Stimulated activated CD4-positive, alpha-beta T cell treated with anti-CD3 and anti-CD28 coated beads, Interleukin-4, amount 100 ng/mL, for 24 hours (primary cell): ENCODE measurements at regions not wholly inside any gene's neighbourhood (a gene's known extent, or its start where the extent isn't known, plus 50 kb on each side); places are given as distances from the start of the nearest gene placed in this dataset.
A peak's percentile ranks its signal among the peaks of the same experiment; 100 is the strongest.
"Not testable (repeated sequence)": the region's sequence is repeated elsewhere in the genome, so short reads cannot be mapped to it uniquely, and the experiment has no call there.

ENCODE experiments used
- DNase-seq: peaks from one replicate; pipeline ENCODE4 v3.0.0-alpha.2; 2020

DNA sequence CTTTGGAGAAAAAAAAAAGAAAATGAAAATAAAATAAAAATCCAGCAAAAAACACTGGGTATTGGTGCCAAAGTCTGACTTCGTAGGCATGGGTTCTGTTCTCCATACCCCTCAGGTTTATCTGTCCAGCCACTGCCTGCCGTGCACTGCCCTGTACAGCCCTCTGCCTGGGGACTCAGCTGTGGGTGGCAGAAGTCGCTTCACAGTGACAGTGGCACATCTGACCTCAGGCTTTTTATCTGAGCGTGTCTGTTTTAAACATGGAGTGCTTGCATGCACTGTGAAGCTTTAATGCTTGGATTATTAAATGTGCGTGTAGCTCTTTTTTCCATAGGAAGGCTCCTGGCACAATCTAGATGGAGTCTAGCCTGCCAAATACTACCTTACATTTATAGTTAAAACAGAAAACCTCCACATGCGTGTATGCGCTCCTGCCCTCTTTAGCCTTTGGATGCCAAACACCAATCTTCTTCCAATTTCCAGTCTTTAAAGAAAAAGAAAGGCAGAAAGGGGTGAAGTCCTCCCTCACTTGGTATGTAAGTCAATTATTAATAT lies 375.5 kb downstream of the UTRN start:
- DNase-seq, result no peak

DNA sequence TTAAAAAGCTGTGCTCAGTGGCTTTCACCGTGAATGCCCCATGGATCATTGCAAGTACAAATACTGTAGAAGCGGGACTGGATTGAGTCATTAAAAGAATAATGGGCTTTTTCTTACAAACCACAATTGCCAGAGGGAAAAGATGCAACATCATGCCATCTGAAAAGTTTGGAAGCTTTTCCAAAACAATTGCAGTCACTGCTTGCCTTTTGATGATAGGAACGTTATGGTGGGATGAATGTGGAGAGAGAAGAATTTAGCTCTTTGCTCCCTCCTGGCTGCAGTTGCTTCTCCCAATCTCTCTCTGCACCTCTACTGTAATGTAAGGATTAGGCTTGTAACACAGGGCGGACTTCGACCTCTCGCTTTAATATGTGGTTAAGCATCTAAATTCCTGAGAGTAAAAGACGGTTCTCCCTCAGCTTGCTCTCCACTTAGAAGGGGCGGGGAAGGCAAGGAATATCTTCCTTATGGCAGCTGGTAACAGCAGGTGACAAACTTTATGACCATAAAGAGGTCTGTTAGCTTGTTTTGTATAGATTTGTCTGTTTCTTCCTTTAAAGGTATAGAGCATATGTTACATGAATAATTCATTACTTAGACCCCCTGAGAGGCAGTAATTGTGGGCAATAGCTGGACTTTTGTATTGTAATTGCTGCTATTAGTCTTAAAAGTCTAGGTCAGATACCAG lies 376.1 kb downstream of the UTRN start:
- DNase-seq, result no peak

DNA sequence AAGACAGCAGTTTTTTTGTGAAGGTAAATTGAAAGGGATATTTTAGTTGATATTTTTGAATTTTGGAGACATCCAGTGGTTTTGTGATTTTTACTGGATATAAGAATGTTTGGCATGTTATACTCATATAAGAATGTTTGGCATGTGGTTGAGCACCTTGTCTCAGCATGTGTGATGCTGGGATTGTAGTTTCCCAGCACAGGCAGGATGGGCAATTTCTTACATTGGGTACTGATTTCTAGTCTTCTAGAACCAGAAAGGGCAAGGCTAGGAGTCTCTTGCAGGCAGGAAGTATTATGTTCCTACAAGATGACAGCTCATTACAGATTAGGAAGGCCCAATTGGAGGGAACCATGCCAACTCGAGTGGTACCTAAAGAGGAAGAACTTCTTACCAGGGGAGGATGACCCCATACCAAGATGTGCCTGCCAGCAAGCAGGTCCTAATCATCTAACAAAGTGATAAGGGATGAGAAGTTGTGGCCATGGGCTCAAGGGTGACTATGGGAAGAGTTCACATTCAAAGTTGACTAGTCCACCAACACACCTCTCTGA lies 377.8 kb downstream of the UTRN start:
- no peak for DNase-seq

DNA sequence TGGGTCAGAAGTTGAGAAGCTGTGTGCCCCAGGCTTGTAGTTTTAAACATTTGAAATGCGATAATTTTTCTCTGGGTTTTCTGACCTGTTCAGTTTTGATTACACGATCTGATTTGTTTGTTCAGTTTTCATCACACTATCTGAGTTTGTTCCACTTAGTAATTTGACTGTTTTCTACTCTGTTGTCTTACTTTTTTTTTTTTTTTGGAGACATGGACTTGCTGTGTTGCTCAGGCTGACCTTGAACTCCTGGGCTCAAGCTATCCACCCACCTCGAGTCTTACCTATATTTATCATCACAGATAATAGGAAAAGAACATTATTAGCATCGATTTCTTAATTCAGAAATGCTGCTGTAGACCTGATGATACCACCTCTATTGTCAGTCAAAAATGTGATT lies 379.1 kb downstream of the UTRN start:
- DNase-seq, result no peak

DNA sequence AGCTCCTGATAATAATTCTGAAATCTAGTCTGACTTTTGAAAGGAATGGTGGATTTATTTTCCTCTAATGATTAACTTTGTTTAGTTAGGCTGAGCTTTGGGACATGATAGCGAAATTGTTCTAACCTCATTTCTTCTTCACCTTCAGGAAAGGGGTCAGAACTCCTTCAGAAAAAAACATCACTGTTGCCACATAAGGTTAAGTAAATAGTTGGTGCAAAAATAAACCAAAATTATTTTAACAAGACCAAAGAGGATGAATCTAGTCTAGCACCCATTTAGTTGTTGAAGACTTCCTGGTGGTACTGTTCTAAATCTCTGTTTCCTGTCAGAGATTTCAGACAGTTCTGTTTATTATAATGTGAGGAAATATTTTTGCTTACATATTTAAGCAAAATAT lies 379.8 kb downstream of the UTRN start:
- no peak for DNase-seq

DNA sequence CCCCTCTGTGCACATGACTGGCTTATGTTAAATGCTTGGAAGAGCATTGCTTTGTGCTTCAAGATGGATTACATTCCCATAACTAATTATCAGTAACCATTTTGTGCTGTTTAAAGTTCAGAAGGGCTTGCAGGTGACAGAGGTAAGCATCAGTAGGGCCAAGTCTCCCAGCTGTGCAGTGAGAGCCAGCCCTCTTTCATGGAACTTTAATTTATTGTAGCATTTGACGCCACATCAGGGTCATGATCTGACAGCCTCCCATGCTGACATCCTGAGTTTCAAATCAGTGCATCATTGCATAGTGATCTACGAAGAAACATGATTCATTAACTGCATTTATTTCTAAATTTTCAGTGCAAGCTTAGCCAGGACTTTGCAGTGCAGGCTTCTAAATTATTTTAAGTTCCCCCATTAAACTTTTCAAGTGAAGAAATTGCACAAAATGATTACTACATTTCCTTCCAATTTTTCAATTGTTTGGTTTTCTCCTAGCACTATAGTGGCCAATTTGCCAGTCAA lies 380.9 kb downstream of the UTRN start:
- DNase-seq, result no peak

DNA sequence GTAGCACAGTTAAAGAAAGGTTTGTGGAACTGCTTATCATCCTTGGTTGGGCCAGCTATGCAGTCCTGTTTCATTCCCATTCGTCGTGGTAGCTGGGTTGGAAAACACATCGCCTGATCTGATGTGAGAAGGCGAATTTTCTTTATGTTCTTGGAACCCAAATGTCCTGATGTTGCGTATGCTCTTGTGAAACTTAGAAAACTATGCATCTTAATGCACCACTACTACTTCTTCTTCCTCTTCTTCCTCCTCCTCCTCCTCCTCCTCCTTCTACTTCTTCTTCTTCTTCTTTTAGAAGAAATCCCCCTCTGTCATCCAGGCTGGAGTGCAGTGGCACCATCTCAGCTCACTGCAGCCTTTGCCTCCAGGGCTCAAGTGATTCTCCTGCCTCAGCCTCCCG lies 381.6 kb downstream of the UTRN start:
- no peak for DNase-seq

DNA sequence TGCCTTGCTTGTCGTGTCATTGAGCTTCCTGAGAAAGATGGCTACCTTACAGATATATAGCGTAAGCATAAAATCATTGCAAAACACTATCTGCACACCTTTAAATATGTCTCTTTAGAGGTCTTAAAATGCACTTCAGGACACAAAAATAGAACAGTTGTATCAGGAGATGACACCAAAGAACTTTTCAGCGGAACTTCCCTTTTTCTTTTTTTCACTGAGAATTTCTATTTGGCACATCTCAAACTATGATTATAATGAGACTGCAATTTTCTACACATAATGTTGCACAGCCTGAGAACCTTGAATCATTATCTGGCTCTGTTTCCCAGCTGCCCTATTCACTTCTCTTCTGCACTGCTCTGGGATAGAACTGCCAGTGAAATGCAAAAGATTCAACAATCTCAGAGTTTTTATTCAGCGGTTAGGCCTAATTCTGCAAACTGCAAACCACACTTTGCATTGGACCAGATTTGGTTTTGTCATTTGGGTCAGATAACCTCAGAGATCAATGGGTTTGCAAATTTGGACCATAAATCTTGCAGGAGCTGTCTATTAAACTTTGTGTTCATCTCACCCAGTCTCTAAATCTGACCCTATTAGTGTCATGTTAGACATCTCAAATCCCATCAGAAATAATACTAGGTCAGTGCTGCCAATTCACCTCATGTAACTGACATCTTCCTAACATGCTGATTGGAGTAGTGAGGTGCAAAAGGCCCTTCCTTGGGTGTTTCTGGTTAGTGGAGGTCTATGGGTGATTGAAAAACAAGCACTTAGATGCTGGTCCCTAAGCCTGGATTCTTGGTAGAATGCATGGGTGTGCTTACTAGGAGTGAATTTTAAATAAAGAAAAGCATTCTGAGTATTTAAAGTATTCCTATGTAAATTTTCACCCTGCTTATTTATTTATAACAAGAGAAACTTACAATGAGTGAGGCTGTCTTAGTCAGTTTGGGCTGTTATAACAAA lies 382.7 kb downstream of the UTRN start:
- no peak for DNase-seq

DNA sequence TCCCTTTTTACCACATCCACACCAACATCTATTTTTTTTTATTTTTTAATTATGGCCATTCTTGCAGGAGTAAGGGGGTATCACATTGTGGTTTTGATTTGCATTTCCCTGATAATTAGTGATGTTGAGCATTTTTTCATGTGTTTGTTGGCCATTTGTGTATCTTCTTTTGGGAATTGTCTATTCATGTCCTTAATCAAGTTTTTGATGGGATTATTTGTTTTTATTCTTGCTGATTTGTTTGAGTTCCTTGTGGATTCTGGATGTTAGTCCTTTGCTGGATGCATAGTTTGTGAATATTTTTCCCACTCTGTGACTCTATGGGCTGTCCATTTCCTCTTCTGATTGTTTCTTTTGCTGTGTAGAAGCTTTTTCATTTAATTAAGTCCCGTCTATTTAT lies 385.1 kb downstream of the UTRN start:
- not testable (repeated sequence) for DNase-seq

DNA sequence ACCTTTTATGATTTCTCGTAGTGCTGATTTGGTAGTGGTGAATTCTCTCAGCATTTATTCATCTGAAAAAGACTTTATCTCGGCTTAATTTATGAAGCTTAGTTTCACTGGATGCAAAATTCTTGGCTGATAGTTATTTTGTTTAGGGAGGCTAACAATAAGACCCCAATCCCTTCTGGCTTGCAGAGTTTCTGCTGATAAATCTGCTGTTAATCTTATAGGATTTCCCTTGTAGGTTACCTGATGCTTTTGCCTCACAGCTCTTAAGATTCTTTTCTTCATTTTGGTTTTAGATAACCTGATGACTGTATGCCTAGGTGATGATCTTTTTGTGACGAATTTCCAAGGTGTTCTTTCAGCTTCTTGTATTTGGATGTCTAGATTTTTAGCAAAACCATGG lies 388.7 kb downstream of the UTRN start:
- no peak for DNase-seq

DNA sequence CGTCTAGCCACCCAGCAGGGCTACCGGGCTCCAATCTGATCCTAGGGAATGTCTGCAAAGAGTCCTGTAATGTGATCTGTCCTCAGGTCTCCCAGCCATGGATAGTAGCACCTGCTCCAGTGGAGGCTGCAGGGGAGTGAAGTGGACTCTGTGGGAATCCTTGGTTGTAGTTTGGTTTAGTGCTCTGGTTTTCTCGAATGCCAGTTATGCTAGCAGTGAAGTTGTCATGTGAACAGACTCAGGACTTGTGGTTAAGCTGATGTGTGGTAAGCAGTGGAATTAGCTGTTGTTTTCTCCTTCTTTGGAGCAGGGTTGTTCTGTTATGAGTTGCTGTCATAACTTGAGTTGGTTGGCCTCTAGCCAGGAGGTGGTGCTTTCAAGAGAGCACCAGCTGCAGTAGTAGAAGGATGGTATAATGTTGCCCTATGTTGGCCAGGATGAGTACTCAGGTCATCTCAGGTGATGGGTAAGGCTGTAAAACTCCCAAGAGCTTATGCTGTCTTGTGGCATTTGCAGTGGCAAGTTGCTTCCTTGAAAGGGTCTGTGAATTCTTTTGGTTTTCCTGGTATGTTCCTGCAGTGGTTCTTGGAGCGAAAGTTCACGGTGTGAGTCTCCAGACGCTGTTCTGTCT lies 390.2 kb downstream of the UTRN start:
- peak; percentile 42 for DNase-seq

DNA sequence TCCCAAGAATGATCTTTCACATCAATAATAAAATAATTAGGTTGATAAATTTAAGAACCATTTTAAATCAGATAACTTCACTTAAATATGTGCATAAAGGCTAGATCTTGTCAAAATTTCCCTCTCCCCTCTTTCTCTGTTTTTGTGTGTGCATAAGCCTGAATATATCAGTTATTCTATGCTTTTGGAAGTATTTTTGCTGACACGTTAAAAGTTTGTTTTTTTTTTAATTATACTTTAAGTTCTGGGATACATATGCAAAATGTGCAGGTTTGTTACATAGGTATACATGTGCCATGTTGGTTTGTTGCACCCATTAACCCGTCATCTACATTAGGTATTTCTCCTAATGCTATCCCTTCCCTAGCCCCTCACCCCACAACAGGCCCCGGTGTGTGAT lies 391.2 kb downstream of the UTRN start:
- not testable (repeated sequence) for DNase-seq

DNA sequence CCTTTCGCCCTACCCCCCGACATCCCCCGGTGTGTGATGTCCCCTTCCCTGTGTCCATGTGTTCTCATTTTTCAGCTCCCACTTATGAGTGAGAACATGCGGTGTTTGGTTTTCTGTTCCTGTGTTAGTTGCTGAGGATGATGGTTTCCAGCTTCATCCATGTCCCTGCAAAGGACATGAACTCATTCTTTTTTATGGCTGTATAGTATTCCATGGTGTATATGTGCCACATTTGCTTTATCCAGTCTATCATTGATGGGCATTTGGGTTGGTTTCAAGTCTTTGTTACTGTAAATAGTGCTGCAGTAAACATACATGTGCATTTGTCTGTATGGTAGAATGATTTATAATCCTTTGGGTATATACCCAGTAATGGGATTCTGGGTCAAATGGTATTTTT lies 392.1 kb downstream of the UTRN start:
- not testable (repeated sequence) for DNase-seq

DNA sequence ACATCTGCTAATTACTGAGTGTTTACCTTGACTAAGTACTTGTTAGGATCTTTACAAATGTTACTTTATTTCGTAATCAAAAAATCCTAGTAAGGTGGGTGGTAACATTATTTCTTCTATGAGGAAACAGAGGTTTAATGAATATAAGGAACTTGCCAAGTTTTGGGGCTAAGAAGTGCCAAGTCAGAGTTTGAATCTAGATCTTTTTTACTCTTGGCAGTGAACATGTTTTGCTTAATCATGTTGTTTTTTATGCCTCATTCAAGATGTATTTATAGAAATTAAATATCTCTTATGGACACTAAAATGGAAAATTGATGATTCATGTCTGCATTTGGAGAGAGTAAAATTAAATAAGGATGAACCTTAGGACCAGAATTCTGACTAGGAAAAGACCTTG lies 393.7 kb downstream of the UTRN start:
- DNase-seq, result no peak

DNA sequence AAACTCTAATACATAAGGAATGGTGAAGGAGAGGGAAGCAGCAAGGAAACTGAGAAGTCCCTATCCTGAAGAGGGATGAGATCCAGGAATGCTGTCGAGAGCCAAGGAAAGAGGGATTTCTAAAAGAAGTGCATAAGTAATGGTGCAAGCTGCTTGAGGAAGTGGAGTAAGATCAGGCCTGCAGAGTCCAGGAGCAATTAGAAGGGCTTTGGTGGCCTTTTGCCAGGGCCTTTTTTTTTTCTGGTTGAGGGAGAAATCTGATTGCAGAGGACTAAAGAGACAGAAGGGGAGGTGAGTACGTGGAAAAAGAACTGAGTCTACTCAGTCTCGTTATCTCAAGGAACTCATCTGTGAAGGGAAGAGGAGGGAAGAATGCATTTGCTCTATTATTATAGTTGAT lies 396.2 kb downstream of the UTRN start:
- DNase-seq, result no peak

DNA sequence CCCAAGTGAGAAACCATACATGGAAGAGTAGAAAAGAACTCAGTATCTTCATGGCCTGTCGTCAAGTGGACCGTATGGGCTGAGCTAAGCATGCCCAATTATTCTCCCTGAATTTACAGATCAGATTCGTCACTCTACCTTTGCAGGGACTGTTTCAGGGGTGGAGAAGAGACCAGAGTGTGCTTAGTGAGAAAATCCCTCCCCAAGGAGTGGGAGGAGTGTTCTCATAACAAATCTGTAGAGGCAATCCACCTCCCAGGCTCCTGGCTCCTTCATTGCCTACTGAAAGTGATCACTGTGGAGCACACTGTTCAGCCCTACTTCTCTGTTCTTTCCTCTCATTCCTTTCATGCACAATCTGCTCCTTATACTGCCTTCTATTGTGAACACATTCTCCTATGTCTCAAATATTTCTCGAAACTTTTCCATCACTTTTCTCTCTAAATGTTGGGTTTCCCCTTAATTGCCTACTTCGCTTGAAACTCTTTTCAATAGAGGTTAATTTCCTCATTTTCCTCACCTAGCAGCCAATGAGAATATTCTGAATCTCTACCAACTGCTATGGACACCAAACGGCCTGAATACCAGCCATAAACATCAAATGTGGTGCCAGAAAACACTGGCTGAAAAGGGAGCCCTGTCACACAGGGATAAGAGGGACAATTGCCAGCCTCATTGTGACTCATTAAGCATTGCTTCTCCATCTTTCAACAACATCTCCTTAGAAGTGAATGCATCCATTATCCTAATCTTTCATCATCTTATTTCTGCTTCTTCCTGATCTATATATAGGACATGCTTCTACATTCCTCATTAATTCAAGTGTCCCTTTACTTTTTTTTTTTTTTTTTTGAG lies 398.3 kb downstream of the UTRN start:
- DNase-seq, result no peak

DNA sequence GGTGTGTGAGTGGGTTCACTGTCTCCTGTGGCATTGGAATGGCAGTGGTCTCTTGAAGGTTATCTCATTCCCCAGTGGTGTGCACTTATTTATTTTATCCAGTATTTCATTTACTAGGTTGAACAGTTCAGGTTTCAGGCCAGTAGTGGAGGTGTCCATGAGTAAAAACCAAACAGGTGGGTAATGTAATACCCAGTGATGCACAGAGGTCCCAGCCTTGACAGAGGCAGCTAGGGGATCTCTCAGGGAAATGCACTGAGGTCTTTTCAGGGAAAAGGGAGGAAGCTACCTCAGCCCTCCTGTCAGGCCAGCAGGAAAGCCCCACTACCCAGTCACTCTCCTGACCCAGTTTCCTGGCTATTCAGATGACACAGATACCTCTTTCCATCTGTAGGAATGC lies 403.6 kb downstream of the UTRN start:
- DNase-seq, result no peak

DNA sequence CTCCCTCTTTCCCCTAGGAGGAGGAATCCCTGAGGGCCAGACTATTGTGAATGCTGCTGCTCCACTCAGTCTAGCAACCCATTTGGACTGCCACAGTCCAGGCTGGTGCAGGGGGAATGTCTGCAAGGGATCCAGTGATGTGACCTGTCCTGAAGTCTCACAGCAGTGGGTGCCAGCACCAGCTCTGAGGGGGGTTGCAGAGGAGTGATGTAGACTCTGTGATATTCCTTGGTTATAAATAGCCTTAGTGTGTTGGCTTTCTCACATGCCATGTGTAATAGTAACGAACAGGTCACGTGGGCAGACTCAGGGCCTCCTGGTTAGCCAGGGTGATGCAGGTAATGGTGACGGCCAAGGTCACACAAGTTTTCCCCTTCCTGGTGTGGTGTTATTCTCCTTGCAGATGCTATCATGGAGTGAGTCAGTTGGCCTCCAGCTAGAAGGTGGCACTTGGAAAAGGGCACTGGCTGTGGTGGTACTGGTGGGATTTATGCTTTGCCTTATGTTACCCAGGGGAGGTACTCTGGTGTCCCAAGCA lies 404.4 kb downstream of the UTRN start:
- DNase-seq, result no peak

DNA sequence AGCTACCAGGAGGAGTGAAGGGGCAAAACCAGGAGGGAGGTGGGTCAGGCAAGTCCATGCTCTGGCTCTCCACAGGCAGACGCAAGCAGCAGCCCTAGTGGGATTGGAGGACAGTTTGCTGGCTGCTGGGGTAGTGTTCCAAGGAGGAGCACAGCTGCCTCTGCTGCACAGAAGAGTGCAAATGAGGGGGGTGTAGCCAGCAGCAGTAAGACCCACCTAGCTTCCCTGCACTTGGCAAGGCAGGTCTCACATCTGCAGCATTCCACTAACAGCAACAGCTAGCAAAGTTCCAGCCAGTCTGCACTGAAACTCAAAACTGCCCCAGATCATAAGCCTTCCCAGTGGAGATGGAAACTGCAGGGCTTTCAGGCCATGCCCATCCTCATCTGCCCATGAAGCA lies 405.0 kb downstream of the UTRN start:
- no peak for DNase-seq

DNA sequence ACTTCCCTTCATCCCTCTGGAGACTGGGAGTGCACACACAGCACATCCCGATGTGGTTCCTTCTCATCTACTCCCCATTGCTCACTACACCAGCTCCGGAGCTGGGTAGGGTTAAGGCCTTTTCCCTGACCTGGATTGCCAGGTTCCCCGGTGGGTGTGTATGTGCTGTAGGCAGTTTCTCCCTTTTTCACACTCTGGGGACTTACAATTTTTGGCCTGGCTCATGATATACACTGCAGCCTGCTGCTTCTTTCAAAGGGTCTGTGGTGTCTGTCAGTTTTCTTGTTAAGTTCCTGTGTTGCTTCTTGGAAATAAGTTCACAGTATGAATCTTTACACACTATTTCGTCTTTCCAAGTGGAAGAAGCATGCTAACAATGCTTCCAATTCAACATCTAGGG lies 405.5 kb downstream of the UTRN start:
- DNase-seq, result no peak

DNA sequence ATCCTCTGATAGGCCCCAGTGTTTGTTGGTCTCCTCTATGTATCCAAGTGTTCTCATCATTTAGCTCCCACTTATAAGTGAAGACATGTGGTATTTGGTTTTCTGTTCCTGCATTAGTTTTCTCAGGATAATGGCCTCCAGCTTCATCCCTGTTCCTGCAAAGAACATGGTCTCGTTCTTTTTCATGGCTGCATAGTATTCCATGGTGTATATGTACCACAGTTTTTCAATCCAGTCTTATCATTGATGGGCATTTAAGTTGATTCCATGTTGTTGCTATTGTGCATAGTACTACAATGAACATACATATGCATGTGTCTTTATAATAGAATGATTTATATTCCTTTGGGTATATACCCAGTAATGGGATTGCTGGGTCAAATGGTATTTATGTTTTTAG lies 406.9 kb downstream of the UTRN start:
- not testable (repeated sequence) for DNase-seq
